Suppressor macrophage treated with lipopolysaccharide for 4 hours (primary cell): ENCODE measurements at regions not wholly inside any gene's neighbourhood (a gene's known extent, or its start where the extent isn't known, plus 50 kb on each side); places are given as distances from the start of the nearest gene placed in this dataset.

Experiments
- DNase-seq: peaks from one replicate; pipeline ENCODE4 v3.0.0-alpha.2; 2020

- no peak for DNase-seq
These were observed 290.4 kb upstream of the POU3F3 start for GRCh38 chr2:104563398-104563996.

- DNase-seq, result no peak
These were observed 285.7 kb upstream of the POU3F3 start for GRCh38 chr2:104568247-104568646.

GRCh38 chr2:104570259-104570658, 283.7 kb upstream of the POU3F3 start:
- no peak for DNase-seq

GRCh38 chr2:104572834-104573233, 281.1 kb upstream of the POU3F3 start:
- DNase-seq, result peak; percentile 92

GRCh38 chr2:104574367-104574766, 279.5 kb upstream of the POU3F3 start:
- no peak for DNase-seq

- DNase-seq, result no peak
These were observed 276.8 kb upstream of the POU3F3 start for GRCh38 chr2:104577143-104577542.

GRCh38 chr2:104582471-104582870, 271.4 kb upstream of the POU3F3 start:
- DNase-seq, result no peak

GRCh38 chr2:104583811-104584210, 270.1 kb upstream of the POU3F3 start:
- no peak for DNase-seq

GRCh38 chr2:104584393-104584792, 269.5 kb upstream of the POU3F3 start:
- DNase-seq, result no peak

- no peak for DNase-seq
These were observed 258.3 kb upstream of the POU3F3 start for GRCh38 chr2:104595576-104595975.

- DNase-seq, result no peak
These were observed 256.0 kb upstream of the POU3F3 start for GRCh38 chr2:104597942-104598341.

- DNase-seq, result no peak
These were observed 255.3 kb upstream of the POU3F3 start for GRCh38 chr2:104598636-104599035.

GRCh38 chr2:104599787-104600510, 254.0 kb upstream of the POU3F3 start:
- peak; percentile 25 for DNase-seq

- DNase-seq, result no peak
These were observed 247.9 kb upstream of the POU3F3 start for GRCh38 chr2:104606056-104606455.

GRCh38 chr2:104616856-104617255, 237.1 kb upstream of the POU3F3 start:
- no peak for DNase-seq

- peak; percentile 12 for DNase-seq
These were observed 233.1 kb upstream of the POU3F3 start for GRCh38 chr2:104620801-104621200.

- DNase-seq, result no peak
These were observed 218.3 kb upstream of the POU3F3 start for GRCh38 chr2:104635608-104636007.

- no peak for DNase-seq
These were observed 215.6 kb upstream of the POU3F3 start for GRCh38 chr2:104638190-104638858.

- DNase-seq, result no peak
These were observed 215.1 kb upstream of the POU3F3 start for GRCh38 chr2:104638859-104639202.

GRCh38 chr2:104641786-104642185, 212.1 kb upstream of the POU3F3 start:
- DNase-seq, result no peak

GRCh38 chr2:104648376-104648775, 205.5 kb upstream of the POU3F3 start:
- no peak for DNase-seq

GRCh38 chr2:104649866-104650265, 204.0 kb upstream of the POU3F3 start:
- DNase-seq, result peak; percentile 50

GRCh38 chr2:104650405-104650996, 203.4 kb upstream of the POU3F3 start:
- no peak for DNase-seq

GRCh38 chr2:104654811-104655210, 199.1 kb upstream of the POU3F3 start:
- DNase-seq, result no peak
